ENCODE measurements at regions not wholly inside any gene's neighbourhood (a gene's known extent, or its start where the extent isn't known, plus 50 kb on each side); places are given as distances from the start of the nearest gene placed in this dataset.

- H3K79me2 ChIP-seq (ENCODE audit: insufficient read depth, low read length): no peaks in the 10 kb centered on the region
- no peak overlapping the region for H2BK15ac ChIP-seq (ENCODE audit: low read depth, low read length)
- no peak overlapping the region for H2BK20ac ChIP-seq (ENCODE audit: low read depth, low read length, poor library complexity, severe bottlenecking)
- H3K4me1 Mint-ChIP-seq: peaks cover 0 to 2% of the 10 kb centered on the region in 2 experiments; a peak in 1 of 4 replicates
- H3K4me1 ChIP-seq (ENCODE audit: insufficient read depth, low read length): no peaks in the 10 kb centered on the region; the same call in 1 of the 2 replicates
- H3K9ac ChIP-seq (ENCODE audit: extremely low read depth, insufficient read length, low read length): no peak overlapping the region
- no peaks in the 10 kb centered on the region for H3K27me3 Mint-ChIP-seq (ENCODE audit: low read depth)
- no peak overlapping the region for H2BK12ac ChIP-seq (ENCODE audit: insufficient read length, low read depth, low read length)
- no peaks in the 10 kb centered on the region for H3K23me2 ChIP-seq (ENCODE audit: insufficient read length, low read depth, low read length, poor library complexity, severe bottlenecking)
- H4K20me1 ChIP-seq (ENCODE audit: control insufficient read depth, insufficient read depth, insufficient read length): no peaks in the 10 kb centered on the region
- H3K14ac ChIP-seq (ENCODE audit: insufficient read depth, low read length): no peak overlapping the region
- no peak overlapping the region for H3K27ac Mint-ChIP-seq
- H3K9me3 ChIP-seq (ENCODE audit: control insufficient read depth, low read depth, low read length): no peaks in the 10 kb centered on the region
- no peak overlapping the region for H4K91ac ChIP-seq (ENCODE audit: insufficient read length, low read depth, low read length)
- TF ChIP-seq CTCF (conservative IDR thresholded peaks at IDR 0.05): no peak
- H3K27me3 ChIP-seq (ENCODE audit: insufficient read depth, low read length): no peaks in the 10 kb centered on the region
- no peak overlapping the region for H3K27ac ChIP-seq (ENCODE audit: insufficient read length, low read depth, low read length)
- H3K23ac ChIP-seq (ENCODE audit: insufficient read length, low read depth, low read length): no peak overlapping the region
- no peaks in the 10 kb centered on the region for H3K36me3 Mint-ChIP-seq (ENCODE audit: insufficient read depth in 1 of 3, low read depth in 3 of 3)
- no peak overlapping the region for H3K4me2 ChIP-seq (ENCODE audit: insufficient read depth, insufficient read length, low read length)
- no peak overlapping the region for H3K18ac ChIP-seq (ENCODE audit: insufficient read length, low read depth, low read length)
- H3K56ac ChIP-seq (ENCODE audit: insufficient read length, low read depth, low read length): no peak overlapping the region
- DNase-seq: no peak
- no peak overlapping the region for H3K4me3 Mint-ChIP-seq
- H2AK5ac ChIP-seq (ENCODE audit: insufficient read length, low read length): no peak overlapping the region
- no peak overlapping the region for H4K8ac ChIP-seq (replicated peaks; ENCODE audit: insufficient read length, low read depth, low read length)
- WGBS (ENCODE audit: extremely low coverage, insufficient read length, low lambda C conversion rate): no CpG with 5 or more reads among the region's 9 CpGs
- H2BK120ac ChIP-seq (ENCODE audit: low read depth, low read length, poor library complexity, severe bottlenecking): no peak overlapping the region
- H3K9me3 Mint-ChIP-seq: no peaks in the 10 kb centered on the region
- H2AFZ ChIP-seq (ENCODE audit: low read length): no peak overlapping the region
- no peaks in the 10 kb centered on the region for H3K79me1 ChIP-seq (ENCODE audit: insufficient read depth, low read depth, low read length, poor library complexity, severe bottlenecking)
- no peak overlapping the region for H3K4ac ChIP-seq (ENCODE audit: low read depth, low read length)
- H3T11ph ChIP-seq (ENCODE audit: low read length): no peak overlapping the region
- no peak overlapping the region for H4K5ac ChIP-seq (ENCODE audit: insufficient read length, low read depth, low read length)
- no peak overlapping the region for H2BK5ac ChIP-seq (ENCODE audit: insufficient read length, low read length)
Observed at GRCh38 chr18:56330366-56331110, 307.9 kb downstream of the TXNL1 start.
